ENCODE measurements at regions not wholly inside any gene's neighbourhood (a gene's known extent, or its start where the extent isn't known, plus 50 kb on each side); places are given as distances from the start of the nearest gene placed in this dataset.

DNA sequence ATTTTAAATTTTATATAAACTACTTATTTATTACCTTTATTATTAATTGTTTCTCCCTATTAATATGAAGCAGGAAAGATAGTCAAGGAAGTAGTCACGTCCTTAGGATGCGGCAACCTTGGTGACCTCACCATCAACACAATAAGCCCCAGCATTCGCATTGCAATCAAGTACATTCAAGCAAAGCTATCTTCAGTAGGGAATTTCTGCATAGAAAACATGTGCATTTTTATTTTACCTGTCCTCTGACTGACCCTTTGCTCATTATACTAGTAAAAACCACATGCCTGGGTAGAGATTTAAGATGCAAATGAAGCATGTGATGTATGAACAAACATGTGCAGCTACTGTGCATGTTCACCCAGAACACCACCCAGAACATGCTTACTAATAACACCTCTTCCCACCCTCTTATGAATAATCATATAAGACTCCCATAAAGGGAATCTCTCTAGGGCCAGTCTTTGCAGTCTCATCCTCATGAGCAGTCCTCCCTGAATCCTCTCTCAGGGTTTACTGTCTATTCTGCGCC is 869.6 kb downstream of the TAF11L14 start:
- TF ChIP-seq, protein P1, sequence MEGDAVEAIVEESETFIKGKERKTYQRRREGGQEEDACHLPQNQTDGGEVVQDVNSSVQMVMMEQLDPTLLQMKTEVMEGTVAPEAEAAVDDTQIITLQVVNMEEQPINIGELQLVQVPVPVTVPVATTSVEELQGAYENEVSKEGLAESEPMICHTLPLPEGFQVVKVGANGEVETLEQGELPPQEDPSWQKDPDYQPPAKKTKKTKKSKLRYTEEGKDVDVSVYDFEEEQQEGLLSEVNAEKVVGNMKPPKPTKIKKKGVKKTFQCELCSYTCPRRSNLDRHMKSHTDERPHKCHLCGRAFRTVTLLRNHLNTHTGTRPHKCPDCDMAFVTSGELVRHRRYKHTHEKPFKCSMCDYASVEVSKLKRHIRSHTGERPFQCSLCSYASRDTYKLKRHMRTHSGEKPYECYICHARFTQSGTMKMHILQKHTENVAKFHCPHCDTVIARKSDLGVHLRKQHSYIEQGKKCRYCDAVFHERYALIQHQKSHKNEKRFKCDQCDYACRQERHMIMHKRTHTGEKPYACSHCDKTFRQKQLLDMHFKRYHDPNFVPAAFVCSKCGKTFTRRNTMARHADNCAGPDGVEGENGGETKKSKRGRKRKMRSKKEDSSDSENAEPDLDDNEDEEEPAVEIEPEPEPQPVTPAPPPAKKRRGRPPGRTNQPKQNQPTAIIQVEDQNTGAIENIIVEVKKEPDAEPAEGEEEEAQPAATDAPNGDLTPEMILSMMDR (IDR thresholded peaks at IDR 0.05; ENCODE audit: low read depth, low read length, poor library complexity, severe bottlenecking): no peak
- no peak for TF ChIP-seq EZH2phosphoT487 (IDR thresholded peaks at IDR 0.05; ENCODE audit: borderline replicate concordance, low read length)
